ENCODE measurements at regions not wholly inside any gene's neighbourhood (a gene's known extent, or its start where the extent isn't known, plus 50 kb on each side); places are given as distances from the start of the nearest gene placed in this dataset.
"Not testable (repeated sequence)": the region's sequence is repeated elsewhere in the genome, so short reads cannot be mapped to it uniquely, and the experiment has no call there.

DNA sequence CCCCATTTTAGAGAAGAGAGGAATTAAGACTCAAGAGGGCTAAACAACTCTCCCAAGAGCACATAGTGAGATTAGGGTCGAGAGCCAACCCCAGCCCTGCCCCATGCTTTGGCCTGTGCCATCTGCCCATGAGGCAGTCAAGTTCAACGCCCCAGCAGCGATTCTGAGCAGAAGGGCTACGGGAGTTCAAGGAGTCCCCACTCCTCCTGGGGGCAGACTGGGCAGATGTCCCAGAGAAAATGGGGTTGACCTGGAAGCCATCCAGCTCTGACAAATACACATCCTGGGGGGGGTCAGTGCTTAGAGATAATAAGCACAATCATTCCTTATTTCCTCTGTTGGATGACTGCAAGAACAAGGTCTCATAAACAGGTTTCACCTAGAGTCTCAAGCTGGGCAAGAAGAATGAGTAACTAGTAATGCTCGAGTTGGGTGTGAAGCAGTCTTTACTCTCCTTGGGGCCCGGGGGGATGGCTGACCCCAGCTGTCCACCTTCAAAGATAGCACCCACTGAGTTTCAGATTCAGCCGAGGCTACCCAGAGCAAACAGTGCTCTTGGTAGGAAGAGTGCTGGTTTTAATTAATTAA lies 716.4 kb downstream of the RNF144A start:
- DNase-seq (ENCODE audit: low read depth): no peak
- H3K4me3 ChIP-seq (ENCODE audit: low read depth, low read length): no peak overlapping the region

DNA sequence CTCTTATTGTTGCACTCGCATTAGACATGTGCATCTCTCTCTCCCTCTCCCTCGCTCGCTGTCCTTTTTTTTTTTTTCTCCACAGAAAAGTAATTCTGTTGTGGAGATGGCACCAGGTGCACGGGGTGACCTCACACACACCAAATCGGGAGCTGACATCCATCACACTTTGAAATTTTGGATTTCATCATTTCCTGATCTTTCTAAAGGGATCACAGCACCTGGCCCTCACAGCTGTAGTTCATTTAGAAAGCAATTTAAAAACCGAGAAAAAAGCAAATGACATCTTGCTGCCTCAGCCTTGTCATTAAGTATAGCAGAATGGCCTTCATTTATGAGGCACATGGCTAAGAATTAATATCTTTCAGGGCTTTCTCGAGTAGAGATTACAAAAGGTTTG lies 717.2 kb downstream of the RNF144A start:
- H3K4me3 ChIP-seq (ENCODE audit: low read depth, low read length): no peak overlapping the region
- DNase-seq (ENCODE audit: low read depth): no peak

DNA sequence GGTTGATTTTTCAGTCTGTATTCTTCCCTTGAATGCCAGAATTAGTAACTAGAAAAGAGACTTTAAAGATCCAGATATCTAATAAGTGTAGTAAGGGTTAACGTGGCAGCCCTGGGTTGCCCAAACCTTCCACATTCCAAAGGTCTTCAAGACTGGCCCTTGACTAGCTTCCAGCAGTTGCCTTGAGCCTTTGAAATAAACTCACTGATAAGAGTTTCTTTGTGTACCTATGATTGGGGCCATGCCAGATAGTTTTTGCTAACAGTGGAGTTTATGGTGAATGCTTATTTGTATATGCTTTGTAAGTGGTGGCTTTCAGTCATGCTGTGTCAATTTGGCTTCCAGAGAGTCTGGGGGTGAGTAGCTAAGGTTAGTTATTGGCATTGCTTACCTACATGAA lies 722.3 kb downstream of the RNF144A start:
- DNase-seq (ENCODE audit: low read depth): no peak
- no peak overlapping the region for H3K4me3 ChIP-seq (ENCODE audit: low read depth, low read length)

DNA sequence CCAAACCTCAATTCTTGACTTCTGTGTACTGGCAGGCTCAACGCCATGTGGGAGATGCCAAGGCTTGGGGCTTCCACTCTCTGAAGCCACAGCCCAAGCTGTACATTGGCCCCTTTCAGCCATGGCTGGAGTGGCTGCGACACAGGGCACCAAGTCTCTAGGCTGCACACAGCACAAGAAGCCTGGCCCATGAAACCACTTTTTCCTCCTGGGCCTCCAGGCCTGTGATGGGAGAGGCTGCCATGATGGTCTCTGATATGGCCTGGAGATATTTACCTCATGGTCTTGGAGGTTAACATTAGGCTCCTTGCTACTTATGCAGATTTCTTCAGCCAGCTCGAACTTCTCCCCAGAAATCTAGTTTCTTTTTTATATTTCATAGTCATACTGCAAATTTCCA lies 724.1 kb downstream of the RNF144A start:
- not testable (repeated sequence) for DNase-seq (ENCODE audit: low read depth); H3K4me3 ChIP-seq (ENCODE audit: low read depth, low read length)

DNA sequence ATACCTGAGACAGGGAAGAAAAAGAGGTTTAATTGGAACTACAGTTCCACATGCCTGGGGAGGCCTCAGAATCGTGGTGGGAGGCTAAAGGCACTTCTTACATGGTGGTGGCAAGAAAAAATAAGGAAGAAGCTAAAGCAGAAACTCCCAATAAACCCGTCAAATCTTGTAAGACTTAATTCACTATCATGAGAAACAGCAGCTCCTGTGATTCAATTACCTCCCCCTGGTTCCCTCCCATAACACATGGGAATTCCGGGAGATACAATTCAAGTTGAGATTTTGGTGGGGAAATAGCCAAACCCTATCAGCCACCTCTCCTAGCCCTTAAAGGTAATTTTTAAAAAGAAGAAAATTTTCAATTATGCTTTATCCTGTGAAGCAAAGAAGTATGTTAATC lies 728.8 kb downstream of the RNF144A start:
- DNase-seq (ENCODE audit: low read depth): no peak
- no peak overlapping the region for H3K4me3 ChIP-seq (ENCODE audit: low read depth, low read length)

GRCh38 chr2:7646661-7647060 lies 729.4 kb downstream of the RNF144A start:
- no peak overlapping the region for H3K4me3 ChIP-seq (ENCODE audit: low read depth, low read length)
- no peak for DNase-seq (ENCODE audit: low read depth)

DNA sequence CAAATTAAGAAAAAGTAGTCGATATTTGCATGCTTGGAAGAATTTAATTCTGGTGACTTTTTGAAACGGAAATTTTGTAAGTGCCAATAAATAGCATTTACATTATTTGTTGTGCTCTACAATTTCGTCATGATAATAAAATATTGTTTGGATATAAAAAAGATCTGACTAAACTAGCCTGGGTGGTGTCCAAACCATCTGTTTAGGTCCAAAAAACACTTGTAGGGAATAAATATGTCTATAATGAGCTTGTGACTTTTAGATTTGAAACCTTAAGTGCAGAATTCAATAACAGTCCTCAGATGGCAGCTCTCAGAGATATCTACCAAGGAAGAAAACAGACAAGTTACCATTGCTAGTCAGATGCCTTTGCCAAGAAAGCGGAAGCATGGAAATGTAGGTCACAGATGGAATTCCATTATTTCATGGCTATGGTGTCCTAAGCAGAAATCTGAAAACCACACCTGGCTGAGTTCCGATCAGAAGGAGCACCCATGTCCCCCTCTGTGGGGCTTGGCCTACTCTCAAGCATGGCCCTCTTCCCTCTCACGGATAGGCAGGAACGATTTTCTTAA lies 731.1 kb downstream of the RNF144A start:
- DNase-seq (ENCODE audit: low read depth): no peak
- no peak overlapping the region for H3K4me3 ChIP-seq (ENCODE audit: low read depth, low read length)

- DNase-seq (ENCODE audit: low read depth): no peak
These were observed 732.4 kb downstream of the RNF144A start for GRCh38 chr2:7649461-7650228.

GRCh38 chr2:7653617-7654016 lies 736.4 kb downstream of the RNF144A start:
- H3K4me3 ChIP-seq (ENCODE audit: low read depth, low read length): no peak overlapping the region
- no peak for DNase-seq (ENCODE audit: low read depth)

More at GRCh38 chr2:7649461-7650228, 732.4 kb downstream of the RNF144A start:
- H3K4me3 ChIP-seq (ENCODE audit: low read depth, low read length): no peak overlapping the region

- no peak for DNase-seq (ENCODE audit: low read depth)
- H3K4me3 ChIP-seq (ENCODE audit: low read depth, low read length): no peak overlapping the region
These were observed 738.4 kb downstream of the RNF144A start for GRCh38 chr2:7655629-7656028.

DNA sequence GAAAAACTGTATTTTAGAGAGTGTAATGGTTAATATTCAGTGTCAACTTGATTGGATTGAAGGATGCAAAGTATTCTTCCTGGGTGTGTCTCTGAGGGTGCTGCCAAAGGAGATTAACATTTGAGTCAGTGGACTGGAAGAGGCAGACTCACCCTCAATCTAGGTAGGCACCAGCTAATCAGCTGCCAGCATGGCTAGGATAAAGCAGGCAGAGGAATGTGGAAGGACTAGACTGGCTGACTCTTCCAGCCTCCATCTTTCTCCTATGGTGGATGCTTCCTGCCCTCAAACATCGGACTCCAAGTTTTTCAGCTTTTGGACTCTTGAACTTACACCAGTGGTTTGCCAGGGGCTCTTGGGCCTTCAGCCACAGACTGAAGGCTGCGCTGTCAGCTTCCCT lies 740.3 kb downstream of the RNF144A start:
- not testable (repeated sequence) for DNase-seq (ENCODE audit: low read depth)

GRCh38 chr2:7658486-7658885 lies 741.3 kb downstream of the RNF144A start:
- no peak overlapping the region for H3K4me3 ChIP-seq (ENCODE audit: low read depth, low read length)
- no peak for DNase-seq (ENCODE audit: low read depth)

More for the DNA sequence above, 740.3 kb downstream of the RNF144A start:
- not testable (repeated sequence) for H3K4me3 ChIP-seq (ENCODE audit: low read depth, low read length)

DNA sequence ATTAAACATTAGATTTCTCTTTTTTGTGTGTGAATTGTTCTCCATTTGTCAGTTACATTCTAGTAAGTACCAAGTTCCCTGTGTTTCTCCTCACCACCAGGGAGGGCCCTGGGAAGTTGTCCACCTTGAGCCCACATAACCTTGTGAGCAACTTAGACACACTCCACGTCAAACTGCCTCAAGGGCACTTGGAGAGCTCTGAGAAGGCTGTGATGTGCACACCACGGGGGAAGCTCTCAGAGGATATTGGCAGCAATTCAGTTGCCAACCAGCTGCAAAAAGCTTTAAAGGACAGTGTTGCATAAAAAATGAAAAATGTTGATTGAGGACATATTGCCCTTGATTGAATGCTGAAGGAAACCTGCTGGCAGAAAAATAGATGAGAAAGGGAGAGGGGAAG lies 743.6 kb downstream of the RNF144A start:
- DNase-seq (ENCODE audit: low read depth): no peak
- no peak overlapping the region for H3K4me3 ChIP-seq (ENCODE audit: low read depth, low read length)

GRCh38 chr2:7661502-7661901 lies 744.3 kb downstream of the RNF144A start:
- no peak for DNase-seq (ENCODE audit: low read depth)
- no peak overlapping the region for H3K4me3 ChIP-seq (ENCODE audit: low read depth, low read length)

DNA sequence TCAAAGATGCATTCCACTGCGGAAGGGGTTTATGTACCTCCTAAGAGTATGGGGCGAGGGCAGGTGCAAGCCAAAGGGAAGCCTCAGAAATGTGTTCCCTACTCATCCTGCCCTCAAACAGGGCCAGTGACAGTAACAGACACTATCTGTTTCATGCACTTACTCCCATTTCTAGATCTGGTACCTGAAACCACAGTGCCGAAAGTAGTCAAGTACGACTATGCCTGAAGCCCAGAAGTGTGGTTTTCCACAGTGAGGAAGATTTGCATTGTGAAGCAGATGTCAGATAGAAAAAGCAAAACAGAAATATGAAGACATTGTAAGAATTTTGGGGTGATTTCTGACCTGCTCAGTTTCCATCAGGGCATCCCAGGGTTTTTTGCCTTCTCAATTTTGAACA lies 748.7 kb downstream of the RNF144A start:
- no peak overlapping the region for H3K4me3 ChIP-seq (ENCODE audit: low read depth, low read length)
- no peak for DNase-seq (ENCODE audit: low read depth)

- DNase-seq (ENCODE audit: low read depth): no peak
These were observed 749.5 kb downstream of the RNF144A start for GRCh38 chr2:7666596-7667259.

GRCh38 chr2:7667260-7667757 lies 750.1 kb downstream of the RNF144A start:
- H3K4me3 ChIP-seq (ENCODE audit: low read depth, low read length): no peak overlapping the region
- DNase-seq (ENCODE audit: low read depth): no peak

More at GRCh38 chr2:7666596-7667259, 749.5 kb downstream of the RNF144A start:
- H3K4me3 ChIP-seq (ENCODE audit: low read depth, low read length): no peak overlapping the region

- no peak for DNase-seq (ENCODE audit: low read depth)
- H3K4me3 ChIP-seq (ENCODE audit: low read depth, low read length): no peak overlapping the region
These were observed 753.9 kb downstream of the RNF144A start for GRCh38 chr2:7670905-7671641.

GRCh38 chr2:7672027-7672684 lies 754.9 kb downstream of the RNF144A start:
- no peak for DNase-seq (ENCODE audit: low read depth)
- H3K4me3 ChIP-seq (ENCODE audit: low read depth, low read length): no peak overlapping the region

Measured in skeletal muscle cell (primary cell).